Bronchial epithelial cell (primary cell): ENCODE measurements at regions not wholly inside any gene's neighbourhood (a gene's known extent, or its start where the extent isn't known, plus 50 kb on each side); places are given as distances from the start of the nearest gene placed in this dataset.

Experiments
- DNase-seq: peaks from one replicate; pipeline ENCODE4 v3.0.0-alpha.2; 2010; ENCODE audit warnings: low read depth
- FAIRE-seq: peaks from 2 replicates; lab custom pipeline; 2011; peaks lifted over from hg19 to GRCh38; lab: Jason Lieb, UNC
- H3K27me3 ChIP-seq: 2 replicates; pipeline ENCODE4 v1.5.1; 2011; ENCODE audit warnings: low read length; ENCODE audit not compliant: control insufficient read depth, insufficient read depth
- H3K36me3 ChIP-seq: 2 replicates; pipeline ENCODE4 v1.5.1; 2011; ENCODE audit warnings: low read length; ENCODE audit not compliant: control insufficient read depth, insufficient read depth
- H3K4me3 ChIP-seq: 2 replicates; pipeline ENCODE4 v1.5.1; 2011; ENCODE audit warnings: mild to moderate bottlenecking, low read depth, low read length, control low read depth
- TF ChIP-seq, protein P1 (sequence below): IDR thresholded peaks from 2 replicates; pipeline ENCODE4 v1.5.1; 2011; ENCODE audit warnings: mild to moderate bottlenecking, moderate library complexity, low read length, control low read depth, inconsistent platforms; ENCODE audit not compliant: insufficient read depth, severe bottlenecking

GRCh38 chr1:163450986-163451385 is 129.2 kb downstream of the NUF2 start:
- DNase-seq (no peak), FAIRE-seq (no peak)
- TF ChIP-seq, protein P1, sequence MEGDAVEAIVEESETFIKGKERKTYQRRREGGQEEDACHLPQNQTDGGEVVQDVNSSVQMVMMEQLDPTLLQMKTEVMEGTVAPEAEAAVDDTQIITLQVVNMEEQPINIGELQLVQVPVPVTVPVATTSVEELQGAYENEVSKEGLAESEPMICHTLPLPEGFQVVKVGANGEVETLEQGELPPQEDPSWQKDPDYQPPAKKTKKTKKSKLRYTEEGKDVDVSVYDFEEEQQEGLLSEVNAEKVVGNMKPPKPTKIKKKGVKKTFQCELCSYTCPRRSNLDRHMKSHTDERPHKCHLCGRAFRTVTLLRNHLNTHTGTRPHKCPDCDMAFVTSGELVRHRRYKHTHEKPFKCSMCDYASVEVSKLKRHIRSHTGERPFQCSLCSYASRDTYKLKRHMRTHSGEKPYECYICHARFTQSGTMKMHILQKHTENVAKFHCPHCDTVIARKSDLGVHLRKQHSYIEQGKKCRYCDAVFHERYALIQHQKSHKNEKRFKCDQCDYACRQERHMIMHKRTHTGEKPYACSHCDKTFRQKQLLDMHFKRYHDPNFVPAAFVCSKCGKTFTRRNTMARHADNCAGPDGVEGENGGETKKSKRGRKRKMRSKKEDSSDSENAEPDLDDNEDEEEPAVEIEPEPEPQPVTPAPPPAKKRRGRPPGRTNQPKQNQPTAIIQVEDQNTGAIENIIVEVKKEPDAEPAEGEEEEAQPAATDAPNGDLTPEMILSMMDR, result no peak
- no peaks in the 10 kb centered on the region for H3K36me3 ChIP-seq
- no peaks in the 10 kb centered on the region for H3K27me3 ChIP-seq
- no peak overlapping the region for H3K4me3 ChIP-seq

- DNase-seq (no peak), FAIRE-seq (no peak)
- Histone ChIP-seq H3K27me3 (no peaks in the 10 kb centered on the region), H3K36me3 (no peaks in the 10 kb centered on the region), H3K4me3 (no peak overlapping the region)
- TF ChIP-seq, protein P1, result no peak
Observed at GRCh38 chr1:163459539-163459938, 137.8 kb downstream of the NUF2 start.

- H3K4me3 ChIP-seq, result no peak overlapping the region
- H3K36me3 ChIP-seq, result no peaks in the 10 kb centered on the region
- FAIRE-seq (no peak), DNase-seq (no peak)
- H3K27me3 ChIP-seq, result no peaks in the 10 kb centered on the region
- TF ChIP-seq, protein P1, result no peak
Observed at GRCh38 chr1:163467289-163467688, 145.5 kb downstream of the NUF2 start.

- Histone ChIP-seq H3K4me3 (no peak overlapping the region), H3K36me3 (no peaks in the 10 kb centered on the region), H3K27me3 (no peaks in the 10 kb centered on the region)
- DNase-seq, result no peak
- TF ChIP-seq, protein P1, result no peak
- no peak for FAIRE-seq
Observed at GRCh38 chr1:163471779-163472650, 150.3 kb downstream of the NUF2 start.

- Histone ChIP-seq H3K4me3 (no peak overlapping the region), H3K27me3 (no peaks in the 10 kb centered on the region), H3K36me3 (no peaks in the 10 kb centered on the region)
- FAIRE-seq (no peak), DNase-seq (no peak)
- TF ChIP-seq, protein P1, result no peak
Observed at GRCh38 chr1:163472651-163473248, 151.0 kb downstream of the NUF2 start.
